DLD1 (cell line): ENCODE measurements at regions not wholly inside any gene's neighbourhood (a gene's known extent, or its start where the extent isn't known, plus 50 kb on each side); places are given as distances from the start of the nearest gene placed in this dataset.
"Not testable (repeated sequence)": the region's sequence is repeated elsewhere in the genome, so short reads cannot be mapped to it uniquely, and the experiment has no call there.

Source experiments
- in situ Hi-C: cut with HindIII; loops from 2 replicates; pipeline ENCODE4 v1.10.0; 2017; ENCODE audit warnings: low sequenced_read_pairs

GRCh38 chr1:185478877-185479276, 161.8 kb upstream of the IVNS1ABP start:
- in situ Hi-C loops: no loop called here

- in situ Hi-C loops: no loop called here
These were observed 160.9 kb upstream of the IVNS1ABP start for GRCh38 chr1:185477638-185478580.

- in situ Hi-C loops: no loop called here
These were observed 157.6 kb upstream of the IVNS1ABP start for GRCh38 chr1:185474440-185475149.

- in situ Hi-C loops: no loop called here
These were observed 156.1 kb upstream of the IVNS1ABP start for GRCh38 chr1:185473186-185473585.

- in situ Hi-C loops: no loop called here
These were observed 151.6 kb upstream of the IVNS1ABP start for GRCh38 chr1:185468626-185469025.

GRCh38 chr1:185467122-185467521, 150.1 kb upstream of the IVNS1ABP start:
- in situ Hi-C loops: no loop called here

- in situ Hi-C loops: no loop called here
These were observed 147.7 kb upstream of the IVNS1ABP start for GRCh38 chr1:185464777-185465176.

- in situ Hi-C loops: no loop called here
These were observed 146.4 kb upstream of the IVNS1ABP start for GRCh38 chr1:185463433-185463832.

GRCh38 chr1:185463011-185463410, 146.0 kb upstream of the IVNS1ABP start:
- in situ Hi-C loops: no loop called here

- in situ Hi-C loops: not testable (repeated sequence)
These were observed 143.7 kb upstream of the IVNS1ABP start for GRCh38 chr1:185460723-185461122.

- in situ Hi-C loops: no loop called here
These were observed 142.1 kb upstream of the IVNS1ABP start for GRCh38 chr1:185459141-185459540.

GRCh38 chr1:185458670-185459069, 141.6 kb upstream of the IVNS1ABP start:
- in situ Hi-C loops: no loop called here

- in situ Hi-C loops: no loop called here
These were observed 136.6 kb upstream of the IVNS1ABP start for GRCh38 chr1:185453496-185454192.

- in situ Hi-C loops: no loop called here
These were observed 133.9 kb upstream of the IVNS1ABP start for GRCh38 chr1:185450917-185451316.

GRCh38 chr1:185450060-185450788, 133.2 kb upstream of the IVNS1ABP start:
- in situ Hi-C loops: no loop called here

- in situ Hi-C loops: no loop called here
These were observed 132.5 kb upstream of the IVNS1ABP start for GRCh38 chr1:185449378-185450059.

- in situ Hi-C loops: no loop called here
These were observed 131.6 kb upstream of the IVNS1ABP start for GRCh38 chr1:185448591-185449186.

GRCh38 chr1:185446131-185446530, 129.1 kb upstream of the IVNS1ABP start:
- in situ Hi-C loops: no loop called here

- in situ Hi-C loops: no loop called here
These were observed 128.6 kb upstream of the IVNS1ABP start for GRCh38 chr1:185445594-185445993.

GRCh38 chr1:185444676-185445075, 127.6 kb upstream of the IVNS1ABP start:
- in situ Hi-C loops: no loop called here
